Neuron (in vitro differentiated cells): ENCODE measurements at regions not wholly inside any gene's neighbourhood (a gene's known extent, or its start where the extent isn't known, plus 50 kb on each side); places are given as distances from the start of the nearest gene placed in this dataset.

Experiments
- H2AFZ ChIP-seq: one replicate; pipeline ENCODE4 v1.6.1; 2013; ENCODE audit warnings: low read depth, mild to moderate bottlenecking, inconsistent platforms, low read length, moderate library complexity
- H3K27me3 ChIP-seq: one replicate; pipeline ENCODE4 v1.6.1; 2013; ENCODE audit warnings: low read length; ENCODE audit not compliant: insufficient read depth
- H3K36me3 ChIP-seq: one replicate; pipeline ENCODE4 v1.6.1; 2013; ENCODE audit warnings: low read length; ENCODE audit not compliant: insufficient read depth
- H3K4me1 ChIP-seq: one replicate; pipeline ENCODE4 v1.6.1; 2013; ENCODE audit warnings: low read length; ENCODE audit not compliant: insufficient read depth
- H3K4me3 ChIP-seq: 2 replicates; pipeline ENCODE4 v1.5.1; 2013; ENCODE audit warnings: mild to moderate bottlenecking, low read length, moderate library complexity
- H3K9me3 ChIP-seq: one replicate; pipeline ENCODE4 v1.6.1; 2013; ENCODE audit warnings: low read length

DNA sequence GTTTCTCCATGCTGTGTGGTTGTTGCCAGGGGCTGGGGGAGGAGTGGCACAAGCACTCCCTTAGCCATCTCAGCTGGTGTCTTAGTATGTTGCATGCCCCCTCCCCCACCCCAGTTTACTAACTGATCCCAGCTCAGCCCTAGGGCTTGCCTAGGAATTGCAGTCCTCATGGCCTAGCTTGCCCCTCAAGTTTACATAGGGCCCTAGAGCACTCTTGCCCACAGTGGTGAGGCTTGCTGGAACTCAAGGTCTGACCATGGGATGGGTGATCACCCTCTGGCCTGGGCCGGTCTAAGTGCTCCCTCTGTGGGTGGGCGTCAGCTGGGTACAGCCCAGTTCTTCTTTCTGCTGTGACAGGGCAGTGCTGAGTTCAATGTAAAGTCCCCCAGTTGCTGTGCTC, 156.1 kb upstream of the PIEZO2 start:
- peaks cover 2% of the 10 kb centered on the region for H3K9me3 ChIP-seq
- H3K4me1 ChIP-seq, result peaks cover 10% of the 10 kb centered on the region
- H3K36me3 ChIP-seq, result no peaks in the 10 kb centered on the region
- H2AFZ ChIP-seq, result no peak overlapping the region
- no peak overlapping the region for H3K4me3 ChIP-seq
- no peaks in the 10 kb centered on the region for H3K27me3 ChIP-seq

DNA sequence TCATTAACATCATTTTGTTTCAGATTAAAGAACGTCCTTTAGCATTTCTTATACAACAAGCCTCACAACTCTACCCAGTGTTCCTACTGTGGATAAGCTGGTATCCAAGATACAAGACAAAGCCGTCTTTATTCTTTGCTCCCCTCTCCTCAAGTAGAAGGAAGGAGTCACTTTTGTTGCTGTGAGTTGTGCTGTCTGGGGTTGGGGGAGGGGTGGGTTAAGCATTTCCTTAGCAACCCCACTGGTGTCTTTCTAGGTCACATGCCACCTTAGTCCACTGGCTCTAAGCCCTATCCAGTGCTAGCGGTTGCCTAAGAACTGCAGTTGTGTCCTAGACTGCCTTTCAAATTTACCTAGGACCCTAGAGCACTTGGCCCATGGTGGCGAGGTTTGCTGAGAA, 155.6 kb upstream of the PIEZO2 start:
- Histone ChIP-seq H3K9me3 (peaks cover 2% of the 10 kb centered on the region), H3K4me1 (peaks cover 10% of the 10 kb centered on the region), H3K27me3 (no peaks in the 10 kb centered on the region), H3K36me3 (no peaks in the 10 kb centered on the region), H2AFZ (no peak overlapping the region), H3K4me3 (no peak overlapping the region)

- H3K27me3 ChIP-seq, result no peaks in the 10 kb centered on the region
- H3K4me3 ChIP-seq, result no peak overlapping the region
- no peaks in the 10 kb centered on the region for H3K36me3 ChIP-seq
- H3K4me1 ChIP-seq, result no peaks in the 10 kb centered on the region
- no peaks in the 10 kb centered on the region for H3K9me3 ChIP-seq
- no peak overlapping the region for H2AFZ ChIP-seq
Observed at GRCh38 chr18:11296946-11297345, 147.6 kb upstream of the PIEZO2 start.

DNA sequence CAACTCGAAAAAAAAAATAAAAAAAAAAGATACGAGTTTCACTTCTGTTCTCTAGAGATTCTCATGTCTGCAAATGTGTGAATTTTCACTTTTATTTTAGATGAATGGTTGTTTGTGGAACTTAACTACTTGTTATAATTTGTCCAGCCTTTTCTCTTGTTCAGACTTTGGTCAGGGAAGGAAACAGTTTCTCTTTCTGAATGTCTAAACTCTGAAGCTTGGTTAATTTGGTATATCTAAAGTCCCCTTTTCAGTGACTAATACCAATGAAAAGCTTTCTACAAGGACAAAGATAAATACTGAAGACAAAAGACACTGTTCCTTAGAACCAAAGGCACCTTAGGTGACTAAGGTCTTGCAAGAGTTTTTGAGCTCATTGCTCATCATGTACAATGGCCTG, 144.4 kb upstream of the PIEZO2 start:
- H3K4me3 ChIP-seq, result no peak overlapping the region
- H3K27me3 ChIP-seq, result no peaks in the 10 kb centered on the region
- no peak overlapping the region for H2AFZ ChIP-seq
- H3K9me3 ChIP-seq, result no peaks in the 10 kb centered on the region
- no peaks in the 10 kb centered on the region for H3K36me3 ChIP-seq
- no peaks in the 10 kb centered on the region for H3K4me1 ChIP-seq

DNA sequence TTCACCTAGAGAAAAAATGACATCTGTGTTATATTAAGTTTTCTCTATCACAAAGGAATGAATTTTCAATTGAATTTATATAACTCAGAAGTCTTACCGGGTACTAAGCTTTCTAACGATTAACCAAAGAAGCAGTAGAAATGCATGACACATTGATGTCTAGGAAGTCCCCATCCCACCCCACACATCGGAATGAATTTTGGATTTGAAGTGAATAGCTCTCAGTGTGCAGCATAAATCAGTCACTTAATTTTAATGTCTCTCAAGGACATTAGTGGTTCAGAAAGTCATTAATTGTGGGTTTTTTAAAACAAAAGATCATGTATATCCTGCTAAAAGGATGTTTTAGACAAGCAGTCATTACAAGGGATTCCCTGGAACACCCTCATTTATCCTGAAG, 141.4 kb upstream of the PIEZO2 start:
- no peaks in the 10 kb centered on the region for H3K27me3 ChIP-seq

DNA sequence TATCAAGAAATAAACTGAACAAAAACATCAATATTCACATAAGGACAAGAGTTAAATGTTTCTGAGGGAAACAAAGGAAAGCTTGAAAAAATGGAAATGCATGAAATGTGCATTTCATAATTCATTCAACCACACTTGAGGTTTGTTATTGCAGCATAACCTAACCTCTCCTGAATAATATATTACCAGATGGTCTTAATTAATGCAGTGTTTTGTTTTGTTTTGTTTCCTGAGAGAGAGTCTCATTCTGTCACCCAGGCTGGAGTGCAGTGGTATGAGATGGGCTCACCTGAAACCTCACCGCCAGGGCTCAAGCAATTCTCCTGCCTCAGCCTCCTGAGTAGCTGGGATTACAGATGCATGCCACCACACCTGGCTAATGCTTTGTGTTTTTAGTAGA, 139.9 kb upstream of the PIEZO2 start:
- Histone ChIP-seq H2AFZ (no peak overlapping the region), H3K4me1 (no peaks in the 10 kb centered on the region), H3K9me3 (no peaks in the 10 kb centered on the region), H3K4me3 (no peak overlapping the region), H3K36me3 (no peaks in the 10 kb centered on the region), H3K27me3 (no peaks in the 10 kb centered on the region)

More for the DNA sequence above, 141.4 kb upstream of the PIEZO2 start:
- no peaks in the 10 kb centered on the region for H3K9me3 ChIP-seq
- no peak overlapping the region for H3K4me3 ChIP-seq
- H3K4me1 ChIP-seq, result no peaks in the 10 kb centered on the region
- H3K36me3 ChIP-seq, result no peaks in the 10 kb centered on the region
- H2AFZ ChIP-seq, result no peak overlapping the region

GRCh38 chr18:11288401-11288800, 139.0 kb upstream of the PIEZO2 start:
- H2AFZ ChIP-seq, result no peak overlapping the region
- no peaks in the 10 kb centered on the region for H3K27me3 ChIP-seq
- no peaks in the 10 kb centered on the region for H3K4me1 ChIP-seq
- no peaks in the 10 kb centered on the region for H3K36me3 ChIP-seq
- H3K4me3 ChIP-seq, result no peak overlapping the region
- H3K9me3 ChIP-seq, result no peaks in the 10 kb centered on the region

DNA sequence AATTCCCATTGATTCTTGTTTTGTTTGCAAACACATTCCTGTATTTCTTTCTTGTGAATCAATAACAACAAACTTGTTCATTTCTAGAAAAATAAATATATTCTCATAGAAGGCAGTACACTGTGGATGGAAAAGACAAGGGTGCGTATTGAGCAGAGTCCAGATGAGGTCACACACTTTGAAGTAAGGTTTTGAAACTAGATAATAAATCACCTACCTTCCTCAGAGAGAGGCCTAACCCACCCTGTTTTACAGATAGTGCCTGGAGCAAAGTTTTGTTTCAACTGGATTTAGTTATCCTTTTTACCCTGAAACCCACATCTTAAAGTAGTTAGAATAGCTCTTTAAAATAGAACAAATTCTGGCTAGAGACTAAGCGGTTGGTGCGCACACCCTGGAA, 137.1 kb upstream of the PIEZO2 start:
- H3K4me1 ChIP-seq, result no peaks in the 10 kb centered on the region
- no peaks in the 10 kb centered on the region for H3K36me3 ChIP-seq
- no peak overlapping the region for H2AFZ ChIP-seq
- no peak overlapping the region for H3K4me3 ChIP-seq
- no peaks in the 10 kb centered on the region for H3K9me3 ChIP-seq
- no peaks in the 10 kb centered on the region for H3K27me3 ChIP-seq

GRCh38 chr18:11284811-11285210, 135.4 kb upstream of the PIEZO2 start:
- H3K9me3 ChIP-seq, result no peaks in the 10 kb centered on the region
- no peaks in the 10 kb centered on the region for H3K27me3 ChIP-seq
- no peaks in the 10 kb centered on the region for H3K36me3 ChIP-seq
- H3K4me1 ChIP-seq, result no peaks in the 10 kb centered on the region
- H3K4me3 ChIP-seq, result no peak overlapping the region
- H2AFZ ChIP-seq, result no peak overlapping the region

- Histone ChIP-seq H3K4me3 (no peak overlapping the region), H2AFZ (no peak overlapping the region), H3K36me3 (no peaks in the 10 kb centered on the region), H3K27me3 (no peaks in the 10 kb centered on the region), H3K9me3 (no peaks in the 10 kb centered on the region), H3K4me1 (no peaks in the 10 kb centered on the region)
Observed at GRCh38 chr18:11284349-11284748, 135.0 kb upstream of the PIEZO2 start.

DNA sequence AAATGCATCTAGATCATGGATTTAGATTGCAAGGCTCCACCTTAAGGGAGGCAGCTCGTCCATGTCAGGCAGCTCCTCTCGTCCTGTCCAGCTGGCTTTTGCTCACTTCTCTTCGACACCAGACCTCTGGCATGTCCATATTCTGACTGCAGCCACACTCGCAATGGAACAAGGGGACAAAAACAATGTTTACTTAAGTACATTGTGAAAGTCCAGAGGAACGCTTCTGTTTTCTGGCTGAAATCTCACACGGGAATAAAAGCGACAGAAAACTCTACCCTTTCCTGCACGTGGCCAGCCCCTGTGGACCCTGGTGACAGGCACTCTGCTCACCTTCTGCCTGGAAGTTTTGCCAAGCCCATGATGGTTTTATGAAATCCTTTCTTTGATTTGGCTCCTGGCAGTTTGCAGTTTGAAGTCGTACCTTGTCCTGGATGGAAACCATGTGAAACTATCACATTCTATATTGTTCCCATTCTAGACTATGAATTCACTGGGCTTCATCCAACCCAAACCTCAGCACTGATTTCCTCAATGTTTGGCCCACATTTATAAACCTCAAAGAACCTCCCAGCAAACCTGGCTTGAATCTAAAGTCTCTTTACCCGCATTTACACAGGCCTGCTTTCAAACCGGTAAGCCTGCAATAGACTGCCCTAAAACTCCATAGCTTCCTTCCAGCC, 134.3 kb upstream of the PIEZO2 start:
- H3K4me3 ChIP-seq, result no peak overlapping the region
- H2AFZ ChIP-seq, result no peak overlapping the region
- H3K4me1 ChIP-seq, result no peaks in the 10 kb centered on the region
- no peaks in the 10 kb centered on the region for H3K36me3 ChIP-seq
- H3K9me3 ChIP-seq, result no peaks in the 10 kb centered on the region
- H3K27me3 ChIP-seq, result no peaks in the 10 kb centered on the region

DNA sequence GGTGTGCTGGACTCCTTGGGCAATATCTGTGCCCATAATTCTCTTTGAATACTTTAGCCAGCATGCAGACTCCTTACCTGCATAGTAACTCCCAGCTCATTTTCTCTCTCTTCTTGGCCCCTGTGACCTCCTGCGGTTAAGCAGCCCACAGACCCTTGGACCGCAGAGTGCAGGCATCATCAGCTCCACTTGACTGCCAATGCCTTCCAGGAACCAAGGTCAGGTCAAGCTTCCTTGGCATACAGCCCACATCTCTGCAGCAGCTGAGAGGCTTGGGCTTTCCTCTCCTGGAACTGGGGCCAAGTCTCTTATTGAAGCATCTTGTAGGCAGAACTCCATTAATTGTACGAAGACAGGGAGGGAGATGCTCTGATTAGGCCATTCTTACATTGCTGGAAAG, 130.1 kb upstream of the PIEZO2 start:
- Histone ChIP-seq H3K4me1 (no peaks in the 10 kb centered on the region), H3K36me3 (no peaks in the 10 kb centered on the region), H3K9me3 (no peaks in the 10 kb centered on the region), H2AFZ (no peak overlapping the region), H3K27me3 (no peaks in the 10 kb centered on the region), H3K4me3 (no peak overlapping the region)

- Histone ChIP-seq H2AFZ (no peak overlapping the region), H3K27me3 (no peaks in the 10 kb centered on the region), H3K4me1 (no peaks in the 10 kb centered on the region), H3K4me3 (no peak overlapping the region), H3K9me3 (no peaks in the 10 kb centered on the region), H3K36me3 (no peaks in the 10 kb centered on the region)
Observed at GRCh38 chr18:11276678-11277077, 127.3 kb upstream of the PIEZO2 start.

GRCh38 chr18:11274144-11274794, 124.9 kb upstream of the PIEZO2 start:
- H3K4me1 ChIP-seq, result no peaks in the 10 kb centered on the region
- no peak overlapping the region for H3K4me3 ChIP-seq
- H2AFZ ChIP-seq, result no peak overlapping the region
- H3K27me3 ChIP-seq, result no peaks in the 10 kb centered on the region
- no peaks in the 10 kb centered on the region for H3K36me3 ChIP-seq
- H3K9me3 ChIP-seq, result no peaks in the 10 kb centered on the region
